Esophagus muscularis mucosa (tissue), 4 donors: ENCODE measurements at regions not wholly inside any gene's neighbourhood (a gene's known extent, or its start where the extent isn't known, plus 50 kb on each side); places are given as distances from the start of the nearest gene placed in this dataset.
"Not testable (repeated sequence)": the region's sequence is repeated elsewhere in the genome, so short reads cannot be mapped to it uniquely, and the experiment has no call there.

Source experiments
- DNase-seq: peaks from one replicate; pipeline ENCODE4 v3.0.0-alpha.2; 2017; ENCODE audit errors: extremely low spot score
- H3K27ac ChIP-seq, 4 donors: fragments of 200-600 bp; sonication (generic); replicated peaks in 1 of 4; 1 replicate in 3 of 4; 2 replicates in 1 of 4; pipeline ENCODE4 v1.5.1; 2016 to 2019; ENCODE audit warnings: mild to moderate bottlenecking in 1 of 4
- H3K27me3 ChIP-seq, 4 donors: fragments of 200-600 bp; sonication (generic); one replicate each; pipeline versions ENCODE4 v1.5.1 to v1.6.0; 2016 to 2019
- H3K36me3 ChIP-seq, 4 donors: fragments of 200-600 bp; sonication (generic); one replicate each; pipeline ENCODE4 v1.5.1; 2016 to 2019
- H3K4me1 ChIP-seq, 4 donors: fragments of 200-600 bp; sonication (generic); one replicate each; pipeline ENCODE4 v1.5.1; 2016 to 2019
- H3K4me3 ChIP-seq, 4 donors: fragments of 200-600 bp; sonication (generic); 1 replicate in 2 of 4; 2 replicates in 2 of 4; pipeline ENCODE4 v1.5.1; 2016 to 2019; ENCODE audit warnings: mild to moderate bottlenecking in 4 of 4, moderate library complexity in 1 of 4
- H3K9me3 ChIP-seq, 4 donors: fragments of 200-600 bp; sonication (generic); 1 replicate in 3 of 4; 2 replicates in 1 of 4; pipeline ENCODE4 v1.5.1; 2016 to 2019
- EP300 ChIP-seq: sonication (generic); formaldehyde crosslinking; IDR thresholded peaks from one replicate; pipeline ENCODE4 v1.6.1; 2017; ENCODE audit warnings: antibody characterized with exemption
- POLR2A ChIP-seq: fragments of 450-650 bp; IDR thresholded peaks from one replicate; pipeline ENCODE4 v1.6.1; 2017; ENCODE audit warnings: antibody characterized with exemption, moderate library complexity, mild to moderate bottlenecking, low read depth
- POLR2AphosphoS5 ChIP-seq, 2 donors: sonication (generic); formaldehyde crosslinking; IDR thresholded peaks; one replicate each; pipeline ENCODE4 v1.6.1; 2017; ENCODE audit warnings: antibody characterized with exemption in 2 of 2
- WGBS: methylation state at CpG from one replicate; pipeline ENCODE4 v1.1.5; 2018; 5-methylcytosine and 5-hydroxymethylcytosine counted together
- intact Hi-C: fragments of 100-400 bp; cut with DNase I; formaldehyde crosslinking; loops from one replicate; pipeline ENCODE4 v1.15.1; 2023
- TF ChIP-seq, protein P1 (sequence below), 3 experiments: fragments of 200-600 bp in 2 of 3; fragments of 450-650 bp in 1 of 3; sonication (generic) in 2 of 3; IDR thresholded peaks; one replicate each; pipeline ENCODE4 v1.5.1; 2017 to 2019; ENCODE audit warnings: antibody characterized with exemption in 3 of 3, mild to moderate bottlenecking in 2 of 3, moderate library complexity in 1 of 3

GRCh38 chr22:22820076-22820475 is 67.5 kb upstream of the IGLL5 start:
- Histone ChIP-seq H3K27me3 (peaks cover 0 to 22% (median 0%) of the 10 kb centered on the region in 4 donors), H3K36me3 (no peaks in the 10 kb centered on the region), H3K27ac (no peak overlapping the region), H3K4me3 (no peak overlapping the region), H3K9me3 (no peaks in the 10 kb centered on the region), H3K4me1 (no peaks in the 10 kb centered on the region)
- TF ChIP-seq, protein P1, sequence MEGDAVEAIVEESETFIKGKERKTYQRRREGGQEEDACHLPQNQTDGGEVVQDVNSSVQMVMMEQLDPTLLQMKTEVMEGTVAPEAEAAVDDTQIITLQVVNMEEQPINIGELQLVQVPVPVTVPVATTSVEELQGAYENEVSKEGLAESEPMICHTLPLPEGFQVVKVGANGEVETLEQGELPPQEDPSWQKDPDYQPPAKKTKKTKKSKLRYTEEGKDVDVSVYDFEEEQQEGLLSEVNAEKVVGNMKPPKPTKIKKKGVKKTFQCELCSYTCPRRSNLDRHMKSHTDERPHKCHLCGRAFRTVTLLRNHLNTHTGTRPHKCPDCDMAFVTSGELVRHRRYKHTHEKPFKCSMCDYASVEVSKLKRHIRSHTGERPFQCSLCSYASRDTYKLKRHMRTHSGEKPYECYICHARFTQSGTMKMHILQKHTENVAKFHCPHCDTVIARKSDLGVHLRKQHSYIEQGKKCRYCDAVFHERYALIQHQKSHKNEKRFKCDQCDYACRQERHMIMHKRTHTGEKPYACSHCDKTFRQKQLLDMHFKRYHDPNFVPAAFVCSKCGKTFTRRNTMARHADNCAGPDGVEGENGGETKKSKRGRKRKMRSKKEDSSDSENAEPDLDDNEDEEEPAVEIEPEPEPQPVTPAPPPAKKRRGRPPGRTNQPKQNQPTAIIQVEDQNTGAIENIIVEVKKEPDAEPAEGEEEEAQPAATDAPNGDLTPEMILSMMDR (IDR thresholded peaks at IDR 0.05): no peak
- peak; percentile 82 for DNase-seq
- intact Hi-C loops: no loop called here
- WGBS: 90% methylated on average over 2 of the region's 3 CpGs

GRCh38 chr22:22820626-22821025 is 67.0 kb upstream of the IGLL5 start:
- H3K27ac ChIP-seq: no peak overlapping the region
- no peaks in the 10 kb centered on the region for H3K36me3 ChIP-seq
- TF ChIP-seq POLR2A (no peak), POLR2AphosphoS5 (IDR thresholded peaks at IDR 0.05) (no peak), EP300 (no peak)
- TF ChIP-seq, protein P1 (IDR thresholded peaks at IDR 0.05): no peak
- no peaks in the 10 kb centered on the region for H3K9me3 ChIP-seq
- WGBS: 73% methylated on average over 2 of the region's 2 CpGs
- intact Hi-C loops: no loop called here
- peaks cover 0 to 18% (median 0%) of the 10 kb centered on the region in 4 donors for H3K27me3 ChIP-seq
- peak; percentile 53 for DNase-seq
- H3K4me3 ChIP-seq: no peak overlapping the region
- H3K4me1 ChIP-seq: no peaks in the 10 kb centered on the region

- Histone ChIP-seq H3K36me3 (no peaks in the 10 kb centered on the region), H3K27me3 (peaks cover 0 to 18% (median 0%) of the 10 kb centered on the region in 4 donors), H3K4me3 (no peak overlapping the region), H3K4me1 (no peaks in the 10 kb centered on the region), H3K9me3 (no peaks in the 10 kb centered on the region), H3K27ac (no peak overlapping the region)
- DNase-seq: peak; percentile 57
- 74% methylated on average over 2 of the region's 2 CpGs for WGBS
- TF ChIP-seq, protein P1 (IDR thresholded peaks at IDR 0.05): no peak
- TF ChIP-seq POLR2A: no peak
- TF ChIP-seq POLR2AphosphoS5 (IDR thresholded peaks at IDR 0.05): no peak
- intact Hi-C loops: no loop called here
Measured at GRCh38 chr22:22821340-22821739, 66.3 kb upstream of the IGLL5 start.

GRCh38 chr22:22822106-22822505 is 65.5 kb upstream of the IGLL5 start:
- Histone ChIP-seq H3K4me3 (no peak overlapping the region), H3K36me3 (no peaks in the 10 kb centered on the region), H3K9me3 (no peaks in the 10 kb centered on the region), H3K4me1 (no peaks in the 10 kb centered on the region), H3K27ac (no peak overlapping the region), H3K27me3 (peaks cover 0 to 26% (median 0%) of the 10 kb centered on the region in 4 donors)
- peak; percentile 78 for DNase-seq
- WGBS: 76% methylated on average over 3 of the region's 6 CpGs
- intact Hi-C loops: no loop called here
- TF ChIP-seq POLR2A (no peak), EP300 (no peak), POLR2AphosphoS5 (IDR thresholded peaks at IDR 0.05) (no peak)
- TF ChIP-seq, protein P1 (IDR thresholded peaks at IDR 0.05): no peak

GRCh38 chr22:22822553-22822952 is 65.1 kb upstream of the IGLL5 start:
- H3K27me3 ChIP-seq: peaks cover 0 to 27% (median 0%) of the 10 kb centered on the region in 4 donors
- WGBS: 75% methylated on average over 5 of the region's 5 CpGs
- H3K27ac ChIP-seq, H3K4me3 ChIP-seq, DNase-seq, intact Hi-C loops, H3K4me1 ChIP-seq, H3K36me3 ChIP-seq, H3K9me3 ChIP-seq: not testable (repeated sequence)
